H1 (cell line): ENCODE measurements at regions not wholly inside any gene's neighbourhood (a gene's known extent, or its start where the extent isn't known, plus 50 kb on each side); places are given as distances from the start of the nearest gene placed in this dataset.

Experiments used
- EP300 ChIP-seq, 2 experiments: IDR thresholded peaks; 1 replicate in 1 of 2; 2 replicates in 1 of 2; pipeline ENCODE4 v1.6.1; 2011 to 2012; ENCODE audit warnings: low read depth in 2 of 2, low read length in 2 of 2, mild to moderate bottlenecking in 2 of 2, borderline replicate concordance in 1 of 2, inconsistent platforms in 1 of 2, moderate library complexity in 1 of 2
- EZH2 ChIP-seq: fragments of 200-600 bp; sonication (generic); IDR thresholded peaks from 2 replicates; pipeline ENCODE4 v1.7.1; 2012; ENCODE audit warnings: low read depth, mild to moderate bottlenecking, moderate library complexity, low read length, inconsistent platforms; ENCODE audit not compliant: severe bottlenecking
- NANOG ChIP-seq: IDR thresholded peaks from 2 replicates; pipeline ENCODE4 v1.6.1; 2011; ENCODE audit warnings: low read length, low read depth, mild to moderate bottlenecking, inconsistent platforms; ENCODE audit not compliant: insufficient read depth, poor library complexity, severe bottlenecking
- TAF1 ChIP-seq: IDR thresholded peaks from 2 replicates; pipeline ENCODE4 v1.6.1; 2011; ENCODE audit warnings: mild to moderate bottlenecking, low read depth, low read length
- TBP ChIP-seq: IDR thresholded peaks from 2 replicates; pipeline ENCODE4 v1.6.1; 2011; ENCODE audit warnings: low read depth, low read length, improper control_type of control experiment
- TF ChIP-seq, protein P1 (sequence below), 3 experiments: IDR thresholded peaks; 1 replicate in 2 of 3; 2 replicates in 1 of 3; pipeline versions ENCODE4 v1.5.1 to v1.6.1; 2011; ENCODE audit warnings: low read length in 3 of 3, mild to moderate bottlenecking in 3 of 3, inconsistent platforms in 2 of 3, low read depth in 1 of 3, moderate library complexity in 1 of 3; ENCODE audit not compliant: insufficient read depth in 1 of 3; ENCODE audit errors: control extremely low read depth in 1 of 3

DNA sequence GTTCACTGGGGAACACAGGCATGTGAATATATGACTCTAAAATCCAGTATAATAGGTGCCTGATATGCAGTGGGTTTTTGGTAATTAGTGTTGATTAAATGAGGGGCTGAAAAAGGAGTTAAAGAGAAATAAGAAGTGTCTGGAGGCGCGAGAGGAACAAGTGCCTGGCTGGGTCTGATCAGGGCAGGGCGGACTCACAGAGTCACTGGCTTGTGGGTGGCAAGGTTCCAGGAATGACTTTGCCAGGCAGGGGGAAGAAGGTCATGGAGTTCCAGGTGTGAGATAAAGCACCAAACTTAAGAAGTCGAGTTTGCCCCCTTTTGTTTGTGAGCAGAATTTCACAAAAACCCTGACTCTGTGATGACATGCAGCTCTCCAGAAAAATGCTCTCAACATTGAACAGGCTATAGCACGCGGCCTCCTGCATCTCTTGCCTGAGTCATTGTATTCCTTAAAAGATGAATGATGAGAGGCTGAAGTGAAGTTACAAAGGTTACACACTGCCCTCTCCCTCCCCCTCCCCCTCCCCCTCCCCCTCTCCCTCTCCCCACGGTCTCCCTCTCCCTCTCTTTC lies 63.0 kb upstream of the LMCD1 start:
- TF ChIP-seq EP300 (IDR thresholded peaks at IDR 0.05; ENCODE audit: borderline replicate concordance in 1 of 2, low read depth in 2 of 2, low read length in 2 of 2), result no peak
- TF ChIP-seq, protein P1, sequence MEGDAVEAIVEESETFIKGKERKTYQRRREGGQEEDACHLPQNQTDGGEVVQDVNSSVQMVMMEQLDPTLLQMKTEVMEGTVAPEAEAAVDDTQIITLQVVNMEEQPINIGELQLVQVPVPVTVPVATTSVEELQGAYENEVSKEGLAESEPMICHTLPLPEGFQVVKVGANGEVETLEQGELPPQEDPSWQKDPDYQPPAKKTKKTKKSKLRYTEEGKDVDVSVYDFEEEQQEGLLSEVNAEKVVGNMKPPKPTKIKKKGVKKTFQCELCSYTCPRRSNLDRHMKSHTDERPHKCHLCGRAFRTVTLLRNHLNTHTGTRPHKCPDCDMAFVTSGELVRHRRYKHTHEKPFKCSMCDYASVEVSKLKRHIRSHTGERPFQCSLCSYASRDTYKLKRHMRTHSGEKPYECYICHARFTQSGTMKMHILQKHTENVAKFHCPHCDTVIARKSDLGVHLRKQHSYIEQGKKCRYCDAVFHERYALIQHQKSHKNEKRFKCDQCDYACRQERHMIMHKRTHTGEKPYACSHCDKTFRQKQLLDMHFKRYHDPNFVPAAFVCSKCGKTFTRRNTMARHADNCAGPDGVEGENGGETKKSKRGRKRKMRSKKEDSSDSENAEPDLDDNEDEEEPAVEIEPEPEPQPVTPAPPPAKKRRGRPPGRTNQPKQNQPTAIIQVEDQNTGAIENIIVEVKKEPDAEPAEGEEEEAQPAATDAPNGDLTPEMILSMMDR (IDR thresholded peaks at IDR 0.05; ENCODE audit: control extremely low read depth in 1 of 3, insufficient read depth in 1 of 3, low read depth in 1 of 3, low read length in 3 of 3), result no peak
- no peak for TF ChIP-seq EZH2
- TF ChIP-seq TAF1, result no peak
- TF ChIP-seq TBP, result no peak
- no peak for TF ChIP-seq NANOG
